Urinary bladder (tissue), 3 donors: ENCODE measurements at regions not wholly inside any gene's neighbourhood (a gene's known extent, or its start where the extent isn't known, plus 50 kb on each side); places are given as distances from the start of the nearest gene placed in this dataset.

Source experiments
- DNase-seq: peaks from one replicate; pipeline ENCODE4 v3.0.0-alpha.2; 2015; ENCODE audit errors: extremely low spot score
- H3K27ac ChIP-seq: one replicate; pipeline ENCODE4 v1.5.1; 2013; ENCODE audit warnings: low read depth, mild to moderate bottlenecking, moderate library complexity
- H3K36me3 ChIP-seq: one replicate; pipeline ENCODE4 v1.6.1; 2013; ENCODE audit warnings: mild to moderate bottlenecking, moderate library complexity; ENCODE audit not compliant: insufficient read depth
- H3K4me1 ChIP-seq: one replicate; pipeline ENCODE4 v1.6.1; 2013; ENCODE audit warnings: mild to moderate bottlenecking, moderate library complexity; ENCODE audit not compliant: insufficient read depth
- H3K4me3 ChIP-seq: one replicate; pipeline ENCODE4 v1.5.1; 2013; ENCODE audit warnings: low read depth, low read length
- WGBS: extraction: QIAGEN DNeasy Blood & Tissue Kit; methylation state at CpG from one replicate; pipeline ENCODE4 v1.1.7; 2013; 5-methylcytosine and 5-hydroxymethylcytosine counted together
- donor health status: healthy with polysubstance abuse.
- donor health status: healthy.

DNA sequence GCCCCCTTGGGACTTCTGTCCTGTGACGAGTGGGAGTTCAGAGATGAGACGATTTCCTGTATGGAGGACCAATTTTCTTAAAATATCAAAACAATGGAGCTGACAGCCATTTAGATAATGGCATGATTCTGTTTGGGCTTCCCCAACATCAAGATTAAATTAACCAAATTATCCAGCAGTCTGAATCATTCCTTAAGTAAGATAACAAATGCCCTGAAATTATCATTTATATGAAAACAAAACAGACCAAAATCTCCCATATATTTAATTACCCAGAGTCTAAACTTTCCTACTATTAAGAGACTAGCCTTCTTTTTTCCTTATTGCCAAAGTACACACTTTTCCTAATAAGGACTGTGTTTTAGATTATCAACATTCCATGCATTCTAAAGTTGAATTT, 550.1 kb upstream of the PSMD7 start:
- WGBS, result 55% methylated on average over 2 of the region's 2 CpGs
- no peak for DNase-seq
- Histone ChIP-seq H3K4me3 (no peak overlapping the region), H3K4me1 (no peaks in the 10 kb centered on the region), H3K27ac (no peak overlapping the region), H3K36me3 (no peaks in the 10 kb centered on the region)

DNA sequence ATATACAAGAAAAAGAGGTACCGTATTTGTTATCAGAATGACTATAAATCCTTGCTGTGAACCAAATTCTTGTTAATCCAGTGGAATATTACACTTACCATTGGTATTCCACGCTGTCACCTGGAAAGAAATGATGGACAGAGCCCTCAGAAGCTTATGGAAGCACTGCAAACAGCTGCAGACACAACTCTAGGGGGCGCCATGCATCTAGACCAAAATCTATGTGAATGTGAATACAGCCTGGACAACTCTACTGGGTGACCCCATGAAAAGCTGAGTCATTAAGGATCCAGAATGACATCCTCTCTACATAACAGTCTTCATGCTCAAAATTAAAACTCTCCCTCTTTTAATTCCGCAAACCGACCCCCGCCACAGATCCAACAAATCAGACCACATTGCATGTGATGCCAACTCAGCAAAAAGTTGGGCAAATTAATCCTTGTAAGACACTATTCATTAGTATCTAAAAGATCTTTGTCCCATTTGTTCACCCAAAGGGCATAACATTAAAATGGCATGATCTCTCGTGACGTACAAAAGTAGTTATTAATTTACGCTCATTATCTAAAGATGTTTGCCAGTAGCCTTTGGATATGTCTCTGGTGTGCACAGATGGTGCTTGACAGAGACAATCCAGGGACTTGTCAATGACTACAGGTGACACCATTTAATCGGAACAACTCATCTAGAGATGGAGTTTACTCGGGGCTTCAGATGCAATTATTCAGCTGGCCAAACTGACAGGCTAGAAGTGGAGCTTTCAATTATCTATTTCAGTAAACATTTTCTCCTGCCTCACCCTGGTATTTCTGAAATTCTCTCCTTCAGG, 552.7 kb upstream of the PSMD7 start:
- DNase-seq, result no peak
- 85% methylated on average over 11 of the region's 11 CpGs for WGBS
- H3K36me3 ChIP-seq, result no peaks in the 10 kb centered on the region
- H3K4me1 ChIP-seq, result no peaks in the 10 kb centered on the region
- no peak overlapping the region for H3K27ac ChIP-seq
- no peak overlapping the region for H3K4me3 ChIP-seq

DNA sequence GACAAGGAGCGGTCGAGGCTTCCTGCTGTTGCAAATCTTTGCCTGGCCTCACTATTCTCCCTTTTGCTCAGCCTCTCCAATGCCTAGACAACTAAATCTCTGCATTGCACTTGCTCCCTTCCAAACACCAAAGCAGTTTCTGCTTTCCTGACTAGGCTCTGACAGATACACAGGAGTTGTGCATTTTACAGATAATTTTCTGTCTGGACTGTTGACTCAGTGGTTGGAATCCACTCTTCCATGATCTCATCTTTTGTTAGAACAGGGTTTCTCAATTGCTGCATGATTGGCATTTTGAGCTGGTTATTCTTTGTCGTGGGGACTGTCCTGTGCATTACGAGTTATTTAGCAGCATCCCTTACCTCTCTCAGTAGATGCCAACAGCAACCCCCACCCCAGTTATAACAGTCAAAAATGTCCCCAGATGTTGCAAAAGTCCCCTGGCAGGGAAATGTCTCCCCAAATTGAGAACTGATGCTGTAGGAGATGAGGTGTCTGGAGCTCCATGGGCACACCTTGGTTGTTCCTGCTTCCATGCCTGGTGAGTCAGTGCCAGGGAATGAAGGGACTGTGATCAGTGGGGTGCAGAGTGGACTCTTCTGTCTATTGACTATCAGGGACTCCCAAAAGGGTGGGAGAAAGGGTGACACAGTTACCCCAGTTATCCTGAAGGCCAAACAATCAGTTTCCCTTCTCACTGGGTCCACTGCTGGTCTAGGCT, 557.4 kb upstream of the PSMD7 start:
- DNase-seq, result no peak
- H3K27ac ChIP-seq, result no peak overlapping the region
- H3K4me3 ChIP-seq, result no peak overlapping the region
- H3K36me3 ChIP-seq, result no peaks in the 10 kb centered on the region
- WGBS, result 93% methylated on average over 4 of the region's 4 CpGs
- H3K4me1 ChIP-seq, result no peaks in the 10 kb centered on the region

DNA sequence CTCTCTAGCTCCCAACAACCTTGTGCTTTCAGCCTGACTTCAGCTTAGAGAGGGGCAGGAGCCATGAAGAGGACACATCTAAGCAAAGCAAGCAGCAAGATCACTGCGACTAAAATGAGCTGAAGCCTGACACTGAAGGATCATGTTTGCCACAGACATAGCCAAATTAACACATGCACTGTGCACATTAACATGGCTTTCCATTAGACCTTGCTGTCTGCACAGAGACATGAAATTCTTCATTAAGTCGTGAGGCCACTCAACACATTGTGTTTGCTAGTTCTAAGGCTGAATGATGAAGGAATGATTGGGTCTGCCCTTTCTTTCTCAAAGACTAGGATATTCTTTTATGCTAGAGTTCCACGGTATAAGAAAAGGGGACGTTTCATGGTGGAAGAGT, 558.3 kb upstream of the PSMD7 start:
- WGBS, result 83% methylated on average over 4 of the region's 4 CpGs
- Histone ChIP-seq H3K4me3 (no peak overlapping the region), H3K36me3 (no peaks in the 10 kb centered on the region), H3K27ac (no peak overlapping the region), H3K4me1 (no peaks in the 10 kb centered on the region)
- no peak for DNase-seq

DNA sequence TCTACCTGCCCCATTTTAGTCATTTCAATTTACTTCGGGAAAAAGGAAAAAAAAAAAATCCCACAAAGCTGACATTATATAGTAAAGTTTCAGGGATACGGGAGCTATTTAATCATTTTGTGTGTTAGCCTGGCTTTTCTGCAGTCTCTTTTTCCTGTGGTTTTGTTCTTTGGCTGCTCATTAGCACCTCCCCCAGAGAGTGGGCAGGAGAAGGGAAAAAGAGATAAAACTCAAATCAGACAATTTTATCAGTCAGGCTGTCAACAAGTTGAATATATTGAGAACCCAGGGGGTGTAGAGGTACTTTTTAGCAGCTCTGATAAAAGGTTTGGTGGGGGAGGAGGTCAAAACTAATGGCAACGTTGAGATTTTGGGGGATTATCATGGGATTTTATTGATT, 559.0 kb upstream of the PSMD7 start:
- H3K36me3 ChIP-seq, result no peaks in the 10 kb centered on the region
- no peak overlapping the region for H3K4me3 ChIP-seq
- DNase-seq, result no peak
- WGBS, result 42% methylated on average over 3 of the region's 3 CpGs
- no peak overlapping the region for H3K27ac ChIP-seq
- no peaks in the 10 kb centered on the region for H3K4me1 ChIP-seq

DNA sequence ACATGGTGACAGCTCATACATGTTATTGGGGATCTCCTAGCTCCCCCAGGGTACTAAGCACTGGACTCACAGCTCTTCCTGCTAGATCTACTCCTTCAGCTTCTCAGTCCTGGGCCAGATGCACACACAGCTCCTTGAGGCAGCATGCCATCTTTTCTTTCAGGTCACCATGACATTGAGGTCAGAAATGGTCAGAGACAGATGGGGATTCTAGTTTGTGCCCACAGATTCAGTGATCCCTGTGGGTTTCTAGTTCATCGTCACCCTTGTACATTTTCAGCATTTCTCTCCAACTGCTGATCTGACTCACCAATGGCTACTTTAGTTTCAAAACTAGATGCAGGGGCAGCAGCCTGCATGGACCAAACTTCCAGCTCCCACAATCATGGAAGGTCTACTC, 560.7 kb upstream of the PSMD7 start:
- 88% methylated on average over 1 of the region's 1 CpG for WGBS
- H3K4me1 ChIP-seq, result no peaks in the 10 kb centered on the region
- H3K36me3 ChIP-seq, result no peaks in the 10 kb centered on the region
- H3K27ac ChIP-seq, result no peak overlapping the region
- DNase-seq, result no peak
- no peak overlapping the region for H3K4me3 ChIP-seq

DNA sequence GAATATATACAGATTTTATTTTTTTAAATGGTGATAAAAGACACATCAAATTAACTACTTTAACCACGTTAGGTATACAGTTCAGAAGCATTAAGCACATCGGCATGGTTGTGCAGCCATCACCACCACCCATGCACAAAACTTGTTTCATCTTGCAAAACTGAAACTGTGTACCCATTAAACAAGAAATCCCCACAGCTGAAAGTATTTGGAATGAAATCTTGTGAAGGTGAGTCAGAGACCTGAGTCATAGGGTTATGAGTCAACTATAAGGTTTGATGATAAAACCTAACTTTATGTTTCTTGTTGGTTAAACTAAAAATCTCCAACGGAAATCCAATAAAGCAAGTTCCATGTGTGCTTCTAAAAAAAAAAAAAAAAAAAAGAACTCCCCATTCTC, 561.6 kb upstream of the PSMD7 start:
- Histone ChIP-seq H3K36me3 (no peaks in the 10 kb centered on the region), H3K4me3 (no peak overlapping the region), H3K4me1 (no peaks in the 10 kb centered on the region), H3K27ac (no peak overlapping the region)
- 75% methylated on average over 3 of the region's 3 CpGs for WGBS
- no peak for DNase-seq

DNA sequence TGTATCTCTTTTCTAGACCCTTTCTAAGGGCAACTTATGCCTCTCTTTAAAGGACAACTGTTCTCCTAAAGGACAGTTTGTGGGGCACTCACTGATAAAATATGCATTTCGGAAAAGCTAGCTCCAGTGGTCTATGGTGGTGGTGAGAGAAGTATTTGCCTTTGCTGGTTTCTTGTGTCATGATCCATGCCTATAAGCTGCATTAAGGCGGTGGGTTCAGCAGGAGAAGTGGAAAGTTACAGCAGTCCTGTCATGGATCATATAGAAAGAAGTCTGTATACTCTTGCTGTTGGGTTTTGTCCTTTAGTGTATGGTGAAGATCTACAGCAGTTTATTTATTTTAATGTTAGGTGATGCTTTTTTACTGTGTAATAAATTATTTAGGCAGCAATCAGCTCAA, 563.9 kb upstream of the PSMD7 start:
- 95% methylated on average over 2 of the region's 2 CpGs for WGBS
- no peak overlapping the region for H3K27ac ChIP-seq
- no peaks in the 10 kb centered on the region for H3K4me1 ChIP-seq
- no peaks in the 10 kb centered on the region for H3K36me3 ChIP-seq
- DNase-seq, result no peak
- no peak overlapping the region for H3K4me3 ChIP-seq

DNA sequence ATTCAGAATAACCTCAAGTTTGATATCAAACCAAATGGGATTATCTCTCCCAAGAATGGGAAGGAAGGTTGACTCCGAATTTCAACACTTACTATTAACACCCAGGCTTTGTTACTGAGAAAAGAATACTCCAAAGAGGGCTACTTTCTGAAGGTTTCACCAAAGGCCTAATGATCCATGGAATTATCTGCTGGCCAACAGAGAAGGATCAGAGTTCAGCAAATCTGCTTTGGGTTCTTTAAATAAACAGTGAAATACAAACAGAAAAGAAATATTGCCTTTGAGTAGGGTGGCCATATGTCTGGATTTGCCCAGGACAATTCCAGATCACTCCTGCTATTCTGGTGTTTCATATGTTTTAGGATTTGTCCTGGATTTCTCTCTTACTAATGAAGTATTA, 564.5 kb upstream of the PSMD7 start:
- Histone ChIP-seq H3K4me1 (no peaks in the 10 kb centered on the region), H3K4me3 (no peak overlapping the region), H3K36me3 (no peaks in the 10 kb centered on the region), H3K27ac (no peak overlapping the region)
- WGBS, result 90% methylated on average over 1 of the region's 1 CpG
- no peak for DNase-seq

DNA sequence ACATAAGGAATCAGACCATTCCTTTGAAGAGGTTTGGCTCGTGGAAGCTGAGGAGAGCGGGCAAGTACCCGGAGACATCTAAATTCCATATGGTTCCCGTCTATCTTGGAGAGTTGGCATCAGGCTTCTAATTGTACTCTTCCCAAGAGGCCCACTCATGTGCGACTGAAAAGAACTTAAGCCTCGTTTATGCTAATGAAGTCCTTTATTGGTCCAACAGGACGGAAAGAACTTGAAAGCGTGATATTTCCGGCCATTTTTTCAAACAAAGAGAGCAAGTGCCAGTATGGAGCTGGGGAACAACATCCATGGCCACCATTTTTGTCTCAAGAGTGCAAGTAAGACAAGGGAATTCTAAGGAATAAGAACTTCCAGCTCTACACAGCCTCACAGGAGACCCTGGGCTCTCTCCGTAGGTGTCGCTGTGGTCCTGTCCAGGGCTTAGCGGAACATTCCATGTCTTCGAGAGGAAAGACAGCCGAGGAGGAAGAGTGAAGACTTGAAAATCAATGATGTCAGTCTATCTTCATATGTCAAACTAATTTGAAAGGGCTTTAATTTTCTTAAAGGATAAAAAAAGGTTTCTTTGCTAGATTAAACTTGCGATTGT, 566.0 kb upstream of the PSMD7 start:
- WGBS, result 90% methylated on average over 15 of the region's 15 CpGs
- Histone ChIP-seq H3K4me3 (no peak overlapping the region), H3K4me1 (no peaks in the 10 kb centered on the region), H3K27ac (no peak overlapping the region), H3K36me3 (no peaks in the 10 kb centered on the region)
- DNase-seq, result no peak

DNA sequence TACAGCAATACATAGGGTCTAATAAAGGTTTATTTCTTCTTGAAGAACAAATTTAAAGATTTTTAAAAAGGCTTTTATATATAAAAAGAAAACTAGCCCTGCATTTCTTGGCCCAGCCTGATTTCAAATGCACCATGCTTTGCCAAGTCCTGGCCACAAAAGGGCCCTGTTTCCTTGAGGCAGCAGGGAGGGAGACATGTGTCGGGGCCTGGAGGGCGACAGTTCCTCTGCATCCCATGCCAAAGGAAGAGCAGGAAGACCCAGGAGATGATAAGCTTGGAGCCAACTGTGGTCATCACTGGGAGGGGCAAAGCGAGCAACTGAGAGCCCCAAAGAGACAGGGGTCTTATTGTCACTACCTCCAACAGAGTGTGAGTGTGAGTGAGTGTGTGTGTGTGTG, 571.5 kb upstream of the PSMD7 start:
- no peak for DNase-seq
- Histone ChIP-seq H3K27ac (no peak overlapping the region), H3K4me3 (no peak overlapping the region), H3K36me3 (no peaks in the 10 kb centered on the region), H3K4me1 (no peaks in the 10 kb centered on the region)
- WGBS, result 57% methylated on average over 3 of the region's 3 CpGs

DNA sequence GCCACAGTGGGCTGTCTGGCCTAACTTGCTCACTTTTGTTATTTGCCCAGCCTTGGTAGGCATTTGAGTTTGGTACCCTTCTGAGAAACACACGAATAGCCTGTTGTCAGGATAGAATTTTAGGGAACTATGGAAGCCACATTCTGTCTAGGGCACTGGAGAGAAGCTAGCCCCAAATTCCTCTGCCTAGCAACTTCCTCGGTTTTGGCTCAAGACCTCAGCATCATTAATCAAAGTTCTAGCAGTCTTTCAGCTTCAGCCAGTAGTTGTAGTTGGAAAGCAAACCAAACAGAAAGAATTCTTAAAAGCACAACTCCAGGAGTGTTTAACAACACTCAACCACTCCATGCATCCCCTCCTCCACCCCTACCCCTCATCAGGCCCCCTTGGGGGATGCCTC, 572.1 kb upstream of the PSMD7 start:
- 50% methylated on average over 2 of the region's 2 CpGs for WGBS
- Histone ChIP-seq H3K36me3 (no peaks in the 10 kb centered on the region), H3K4me1 (no peaks in the 10 kb centered on the region), H3K27ac (no peak overlapping the region), H3K4me3 (no peak overlapping the region)
- DNase-seq, result no peak

DNA sequence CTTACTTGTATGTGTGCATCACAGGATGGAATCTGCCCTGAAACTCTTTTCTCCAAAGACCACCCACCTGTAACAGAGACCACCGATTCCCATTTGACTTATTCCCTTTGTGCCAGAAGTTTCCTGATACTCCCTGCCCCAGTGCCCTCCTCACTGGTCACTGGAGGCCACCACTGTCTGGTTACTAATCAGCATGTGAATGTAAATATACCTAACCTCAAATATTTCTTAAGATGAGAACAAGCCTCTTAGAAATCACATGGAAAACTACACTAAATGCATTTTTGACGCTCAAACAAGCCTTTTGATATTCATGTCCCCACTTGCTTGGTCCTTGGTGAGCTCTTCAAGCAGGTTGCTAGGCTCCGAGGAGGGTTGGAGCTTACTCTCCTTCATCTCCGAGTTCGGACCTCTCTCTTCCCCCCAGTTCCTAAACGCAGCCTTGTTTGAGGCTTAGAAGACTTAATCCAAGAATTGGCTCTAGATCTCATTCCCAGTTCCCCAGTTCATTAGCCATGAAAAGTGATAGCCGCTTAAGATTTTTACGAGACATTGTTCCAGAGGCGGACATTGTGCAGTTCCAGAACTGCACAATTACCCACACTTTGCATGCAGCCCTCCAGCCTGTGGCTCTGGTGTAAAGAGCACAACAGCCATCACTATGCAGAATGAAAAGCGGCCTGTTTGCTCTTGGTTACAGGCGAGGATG, 579.2 kb upstream of the PSMD7 start:
- H3K36me3 ChIP-seq, result no peaks in the 10 kb centered on the region
- no peak overlapping the region for H3K4me3 ChIP-seq
- no peak overlapping the region for H3K27ac ChIP-seq
- H3K4me1 ChIP-seq, result no peaks in the 10 kb centered on the region
- WGBS, result 71% methylated on average over 11 of the region's 11 CpGs
- DNase-seq, result no peak
